ENCODE measurements at regions not wholly inside any gene's neighbourhood (a gene's known extent, or its start where the extent isn't known, plus 50 kb on each side); places are given as distances from the start of the nearest gene placed in this dataset.
"Not testable (repeated sequence)": the region's sequence is repeated elsewhere in the genome, so short reads cannot be mapped to it uniquely, and the experiment has no call there.

GRCh38 chr12:29029484-29029883 is 119.6 kb upstream of the FAR2 start:
- FAIRE-seq; DNase-seq (ENCODE audit: insufficient read length, low spot score): not testable (repeated sequence)

GRCh38 chr12:29030006-29030405 is 119.1 kb upstream of the FAR2 start:
- no peak for FAIRE-seq
- DNase-seq (ENCODE audit: insufficient read length, low spot score): no peak

- DNase-seq (ENCODE audit: insufficient read length, low spot score): no peak
- FAIRE-seq: no peak
Observed at GRCh38 chr12:29032446-29032845, 116.6 kb upstream of the FAR2 start.

- DNase-seq (ENCODE audit: insufficient read length, low spot score) (no peak), FAIRE-seq (no peak)
Observed at GRCh38 chr12:29033519-29033918, 115.6 kb upstream of the FAR2 start.

- no peak for FAIRE-seq
- no peak for DNase-seq (ENCODE audit: insufficient read length, low spot score)
Observed at GRCh38 chr12:29035112-29035511, 114.0 kb upstream of the FAR2 start.

GRCh38 chr12:29039013-29039412 is 110.1 kb upstream of the FAR2 start:
- no peak for DNase-seq (ENCODE audit: insufficient read length, low spot score)
- FAIRE-seq: no peak

- FAIRE-seq (no peak), DNase-seq (ENCODE audit: insufficient read length, low spot score) (no peak)
Observed at GRCh38 chr12:29041621-29042020, 107.5 kb upstream of the FAR2 start.

GRCh38 chr12:29043069-29043468 is 106.0 kb upstream of the FAR2 start:
- DNase-seq (ENCODE audit: insufficient read length, low spot score) (no peak), FAIRE-seq (no peak)

GRCh38 chr12:29044799-29045198 is 104.3 kb upstream of the FAR2 start:
- DNase-seq (ENCODE audit: insufficient read length, low spot score) (no peak), FAIRE-seq (no peak)

- DNase-seq (ENCODE audit: insufficient read length, low spot score) (no peak), FAIRE-seq (no peak)
Observed at GRCh38 chr12:29048787-29049186, 100.3 kb upstream of the FAR2 start.

GRCh38 chr12:29050503-29050902 is 98.6 kb upstream of the FAR2 start:
- no peak for DNase-seq (ENCODE audit: insufficient read length, low spot score)
- FAIRE-seq: peak; percentile 63

- DNase-seq (ENCODE audit: insufficient read length, low spot score) (no peak), FAIRE-seq (no peak)
Observed at GRCh38 chr12:29051221-29051620, 97.9 kb upstream of the FAR2 start.

GRCh38 chr12:29053567-29053966 is 95.5 kb upstream of the FAR2 start:
- FAIRE-seq (peak; percentile 11), DNase-seq (ENCODE audit: insufficient read length, low spot score) (no peak)

- FAIRE-seq (peak; percentile 14), DNase-seq (ENCODE audit: insufficient read length, low spot score) (no peak)
Observed at GRCh38 chr12:29054858-29055663, 94.0 kb upstream of the FAR2 start.

- FAIRE-seq (no peak), DNase-seq (ENCODE audit: insufficient read length, low spot score) (no peak)
Observed at GRCh38 chr12:29066011-29066588, 83.0 kb upstream of the FAR2 start.

GRCh38 chr12:29067430-29067829 is 81.6 kb upstream of the FAR2 start:
- DNase-seq (ENCODE audit: insufficient read length, low spot score): no peak
- FAIRE-seq: no peak

- FAIRE-seq (no peak), DNase-seq (ENCODE audit: insufficient read length, low spot score) (no peak)
Observed at GRCh38 chr12:29070309-29070708, 78.8 kb upstream of the FAR2 start.

- no peak for DNase-seq (ENCODE audit: insufficient read length, low spot score)
- no peak for FAIRE-seq
Observed at GRCh38 chr12:29071099-29071498, 78.0 kb upstream of the FAR2 start.

GRCh38 chr12:29072631-29073030 is 76.4 kb upstream of the FAR2 start:
- FAIRE-seq (no peak), DNase-seq (ENCODE audit: insufficient read length, low spot score) (no peak)

GRCh38 chr12:29073631-29074239 is 75.3 kb upstream of the FAR2 start:
- FAIRE-seq (peak; percentile 80), DNase-seq (ENCODE audit: insufficient read length, low spot score) (no peak)

- DNase-seq (ENCODE audit: insufficient read length, low spot score) (no peak), FAIRE-seq (no peak)
Observed at GRCh38 chr12:29081101-29081500, 68.0 kb upstream of the FAR2 start.

GRCh38 chr12:29082522-29082921 is 66.6 kb upstream of the FAR2 start:
- DNase-seq (ENCODE audit: insufficient read length, low spot score) (no peak), FAIRE-seq (no peak)
